AG09309 (cell line): ENCODE measurements at regions not wholly inside any gene's neighbourhood (a gene's known extent, or its start where the extent isn't known, plus 50 kb on each side); places are given as distances from the start of the nearest gene placed in this dataset.

Experiments
- DNase-seq: peaks from one replicate; pipeline ENCODE4 v3.0.0-alpha.2; 2010; ENCODE audit warnings: low read depth
- H3K4me3 ChIP-seq: 2 replicates; pipeline ENCODE4 v1.5.1; 2011; ENCODE audit warnings: mild to moderate bottlenecking, low read depth, low read length, moderate library complexity; ENCODE audit not compliant: control insufficient read depth
- TF ChIP-seq, protein P1 (sequence below): IDR thresholded peaks from 2 replicates; pipeline ENCODE4 v1.5.1; 2011; ENCODE audit warnings: mild to moderate bottlenecking, low read depth, low read length, inconsistent platforms; ENCODE audit not compliant: insufficient read depth, control insufficient read depth; ENCODE audit errors: missing control alignments

DNA sequence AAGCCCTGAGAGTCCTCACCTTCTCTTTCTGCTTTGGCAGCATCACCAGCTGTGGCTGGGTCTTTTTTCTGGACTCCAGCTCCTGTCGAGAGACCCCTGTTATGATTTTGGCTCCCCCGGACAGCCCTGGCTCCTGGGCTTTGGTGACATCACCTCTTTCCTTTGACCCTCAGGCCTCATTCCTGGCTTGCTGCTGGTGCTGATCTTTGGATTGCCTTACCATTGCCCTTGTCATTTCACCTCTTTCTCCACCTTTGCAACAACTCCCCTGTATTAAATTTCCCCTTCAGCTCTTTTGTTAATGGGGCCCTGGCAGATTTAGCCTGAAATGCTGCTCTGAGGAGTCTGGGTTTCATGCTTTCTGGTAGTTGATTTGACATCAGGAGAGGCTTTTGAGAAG is 322.8 kb downstream of the ZSWIM6 start:
- TF ChIP-seq, protein P1, sequence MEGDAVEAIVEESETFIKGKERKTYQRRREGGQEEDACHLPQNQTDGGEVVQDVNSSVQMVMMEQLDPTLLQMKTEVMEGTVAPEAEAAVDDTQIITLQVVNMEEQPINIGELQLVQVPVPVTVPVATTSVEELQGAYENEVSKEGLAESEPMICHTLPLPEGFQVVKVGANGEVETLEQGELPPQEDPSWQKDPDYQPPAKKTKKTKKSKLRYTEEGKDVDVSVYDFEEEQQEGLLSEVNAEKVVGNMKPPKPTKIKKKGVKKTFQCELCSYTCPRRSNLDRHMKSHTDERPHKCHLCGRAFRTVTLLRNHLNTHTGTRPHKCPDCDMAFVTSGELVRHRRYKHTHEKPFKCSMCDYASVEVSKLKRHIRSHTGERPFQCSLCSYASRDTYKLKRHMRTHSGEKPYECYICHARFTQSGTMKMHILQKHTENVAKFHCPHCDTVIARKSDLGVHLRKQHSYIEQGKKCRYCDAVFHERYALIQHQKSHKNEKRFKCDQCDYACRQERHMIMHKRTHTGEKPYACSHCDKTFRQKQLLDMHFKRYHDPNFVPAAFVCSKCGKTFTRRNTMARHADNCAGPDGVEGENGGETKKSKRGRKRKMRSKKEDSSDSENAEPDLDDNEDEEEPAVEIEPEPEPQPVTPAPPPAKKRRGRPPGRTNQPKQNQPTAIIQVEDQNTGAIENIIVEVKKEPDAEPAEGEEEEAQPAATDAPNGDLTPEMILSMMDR = no peak
- no peak overlapping the region for H3K4me3 ChIP-seq
- DNase-seq = no peak

DNA sequence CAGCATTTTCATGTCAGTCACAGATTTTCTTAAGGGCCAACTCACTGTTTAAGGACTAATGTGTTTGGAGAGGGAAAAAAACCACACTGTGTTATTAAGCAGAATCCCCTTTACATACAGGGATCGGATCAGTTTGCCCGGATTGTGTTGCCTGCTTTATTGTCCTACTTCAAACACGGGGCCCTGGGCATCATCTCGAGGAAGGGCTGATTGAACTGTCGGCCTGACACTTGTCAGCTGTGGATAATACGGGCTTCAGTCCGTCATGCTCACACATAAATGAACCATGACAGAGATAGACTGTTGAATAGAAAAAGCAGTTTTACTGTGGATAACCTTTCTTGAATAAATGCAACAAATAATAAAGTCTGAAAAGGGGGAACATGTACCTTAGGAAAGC is 325.0 kb downstream of the ZSWIM6 start:
- H3K4me3 ChIP-seq = no peak overlapping the region
- no peak for DNase-seq
- TF ChIP-seq, protein P1 = no peak

DNA sequence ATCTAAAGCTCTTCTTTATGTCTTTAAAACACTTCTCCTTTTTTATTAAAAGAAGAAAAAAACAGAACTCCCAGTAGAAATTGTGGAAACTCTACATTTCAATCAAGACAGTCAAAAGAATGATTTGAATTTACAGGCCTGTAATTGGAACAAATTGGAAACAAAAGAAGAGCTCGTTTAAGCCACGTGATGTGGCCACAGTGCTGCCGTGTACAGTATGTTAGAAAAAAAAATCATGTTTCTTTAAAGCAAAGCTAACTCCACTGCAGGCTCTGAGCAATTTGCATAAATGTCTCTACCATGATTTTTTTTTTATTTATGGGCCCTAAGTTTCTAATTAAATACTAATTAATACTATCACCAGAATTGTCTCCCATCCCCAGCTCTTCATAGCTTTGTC is 325.6 kb downstream of the ZSWIM6 start:
- no peak overlapping the region for H3K4me3 ChIP-seq
- no peak for DNase-seq
- TF ChIP-seq, protein P1 = no peak

DNA sequence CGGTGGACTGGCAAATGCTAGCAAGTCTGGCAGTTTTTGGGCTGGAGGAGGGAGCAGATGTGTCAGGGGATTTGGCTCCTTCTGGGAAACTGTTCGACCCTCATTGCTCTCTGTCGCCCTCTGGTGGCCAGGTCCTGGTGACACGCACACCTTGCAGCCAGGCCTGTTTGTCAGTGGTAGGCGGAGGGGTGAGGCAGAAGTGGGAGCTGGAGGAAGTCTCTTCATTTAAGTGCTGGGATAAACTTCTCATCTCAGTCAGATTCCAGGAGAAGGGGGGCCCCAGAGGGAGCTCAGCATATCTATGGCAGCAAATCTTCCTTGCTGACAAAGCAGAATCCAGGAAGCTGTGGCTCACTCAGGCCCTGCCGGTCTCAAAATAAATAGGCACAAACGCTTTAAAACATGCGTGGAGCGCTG is 326.5 kb downstream of the ZSWIM6 start:
- DNase-seq = peak; percentile 27
- no peak overlapping the region for H3K4me3 ChIP-seq
- TF ChIP-seq, protein P1 = peak; percentile 90

DNA sequence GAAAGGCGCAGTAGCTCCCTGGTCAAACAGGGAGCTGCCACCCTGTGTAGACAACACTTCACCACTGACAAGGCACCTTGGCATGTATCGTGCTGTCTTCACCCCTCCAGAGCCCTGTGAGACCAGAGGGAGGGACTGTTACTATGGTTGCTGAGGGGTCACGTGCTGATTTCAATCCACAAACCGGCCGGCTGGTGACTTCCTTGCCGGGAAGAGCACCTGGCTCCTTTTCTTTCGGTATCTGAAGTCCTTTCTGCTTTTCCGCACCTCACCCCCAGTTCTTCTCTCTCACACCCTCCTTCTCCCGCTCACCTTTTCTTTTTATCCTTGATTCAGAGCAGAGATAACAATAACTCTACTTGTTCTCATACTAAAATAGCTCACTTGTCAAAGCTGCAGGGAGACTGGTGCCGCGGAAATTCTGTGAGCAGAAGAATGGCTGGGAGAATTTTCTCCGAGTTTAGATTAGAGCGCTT is 327.2 kb downstream of the ZSWIM6 start:
- TF ChIP-seq, protein P1 = no peak
- H3K4me3 ChIP-seq = no peak overlapping the region
- DNase-seq = no peak

DNA sequence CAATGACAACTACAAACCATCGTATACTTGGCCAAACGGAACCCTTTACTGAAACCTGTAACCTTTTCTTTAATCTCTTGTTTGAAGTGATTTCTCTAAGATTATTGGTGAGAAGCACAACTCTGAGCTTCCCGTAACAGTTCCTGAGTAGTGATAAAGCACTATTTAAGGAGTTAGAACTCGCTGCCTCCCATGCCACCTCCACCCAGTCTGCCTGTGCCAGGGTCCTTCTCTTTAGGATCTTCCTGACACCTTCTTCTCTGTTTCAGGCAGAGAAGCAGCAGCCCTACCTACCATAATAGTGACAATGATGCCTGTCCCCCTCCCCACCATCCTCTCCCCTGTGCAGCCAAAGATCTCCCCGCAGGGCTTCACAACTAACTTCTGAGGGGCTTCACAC is 330.6 kb downstream of the ZSWIM6 start:
- H3K4me3 ChIP-seq = no peak overlapping the region
- TF ChIP-seq, protein P1 = no peak
- DNase-seq = no peak
